Right cardiac atrium (tissue), 5 donors: ENCODE measurements at regions not wholly inside any gene's neighbourhood (a gene's known extent, or its start where the extent isn't known, plus 50 kb on each side); places are given as distances from the start of the nearest gene placed in this dataset.

Source experiments
- ATAC-seq, 2 donors: fragments of 200-7000 bp; cut with Tn5 transposase; one replicate each; pipeline versions ENCODE4 v1.8.0 to v1.9.1; 2020; ENCODE audit warnings: moderate library complexity in 2 of 2, mild to moderate bottlenecking in 1 of 2
- DNase-seq, 3 donors: peaks; one replicate each; pipeline ENCODE4 v3.0.0-alpha.2; 2020
- H3K27ac ChIP-seq: one replicate; pipeline ENCODE4 v1.5.1; 2013; ENCODE audit warnings: mild to moderate bottlenecking, low read length, control low read depth, moderate library complexity
- H3K27me3 ChIP-seq: one replicate; pipeline ENCODE4 v1.6.1; 2013; ENCODE audit not compliant: control insufficient read depth, insufficient read depth
- H3K4me1 ChIP-seq: one replicate; pipeline ENCODE4 v1.6.1; 2013; ENCODE audit warnings: low read length; ENCODE audit not compliant: control insufficient read depth, insufficient read depth
- H3K4me3 ChIP-seq: one replicate; pipeline ENCODE4 v1.5.1; 2013; ENCODE audit warnings: low read length, control low read depth
- H3K9me3 ChIP-seq: one replicate; pipeline ENCODE4 v1.6.1; 2013; ENCODE audit warnings: low read length; ENCODE audit not compliant: control insufficient read depth
- WGBS: extraction: QIAGEN DNeasy Blood & Tissue Kit; methylation state at CpG from one replicate; pipeline ENCODE4 v1.1.7; 2013; 5-methylcytosine and 5-hydroxymethylcytosine counted together
- intact Hi-C, 4 donors: fragments of 100-400 bp; cut with DNase I; formaldehyde crosslinking; loops; one replicate each; pipeline versions ENCODE4 v1.11.0 to v1.14.0; 2022 to 2023
- donor health status: healthy with polysubstance abuse.
- donor health status: DM: no; HTN: yes; CAD: no.
- donor health status: DM: no; HTN: no; CAD: no.
- donor health status: DM: no; HTN: yes; CAD: no; lungs with severe emphysema.
- donor health status: DM: yes; HTN: yes; CAD: no.

GRCh38 chr10:1896153-1896552 is 158.8 kb upstream of the ADARB2 start:
- WGBS, result 73% methylated on average over 5 of the region's 5 CpGs
- intact Hi-C loops, result no loop called here
- ATAC-seq (no peak), DNase-seq (no peak)
- Histone ChIP-seq H3K27ac (no peak overlapping the region), H3K9me3 (no peaks in the 10 kb centered on the region), H3K4me3 (no peak overlapping the region), H3K27me3 (no peaks in the 10 kb centered on the region), H3K4me1 (no peaks in the 10 kb centered on the region)

GRCh38 chr10:1895691-1896090 is 158.4 kb upstream of the ADARB2 start:
- Histone ChIP-seq H3K27me3 (no peaks in the 10 kb centered on the region), H3K4me3 (no peak overlapping the region), H3K4me1 (no peaks in the 10 kb centered on the region), H3K27ac (no peak overlapping the region), H3K9me3 (no peaks in the 10 kb centered on the region)
- intact Hi-C loops, result no loop called here
- DNase-seq (no peak), ATAC-seq (no peak)
- WGBS, result 79% methylated on average over 9 of the region's 9 CpGs

GRCh38 chr10:1894912-1895311 is 157.6 kb upstream of the ADARB2 start:
- ATAC-seq, result no peak
- Histone ChIP-seq H3K4me1 (no peaks in the 10 kb centered on the region), H3K9me3 (no peaks in the 10 kb centered on the region), H3K4me3 (no peak overlapping the region), H3K27me3 (no peaks in the 10 kb centered on the region), H3K27ac (no peak overlapping the region)
- intact Hi-C loops, result no loop called here
- no peak for DNase-seq
- 95% methylated on average over 4 of the region's 4 CpGs for WGBS

DNA sequence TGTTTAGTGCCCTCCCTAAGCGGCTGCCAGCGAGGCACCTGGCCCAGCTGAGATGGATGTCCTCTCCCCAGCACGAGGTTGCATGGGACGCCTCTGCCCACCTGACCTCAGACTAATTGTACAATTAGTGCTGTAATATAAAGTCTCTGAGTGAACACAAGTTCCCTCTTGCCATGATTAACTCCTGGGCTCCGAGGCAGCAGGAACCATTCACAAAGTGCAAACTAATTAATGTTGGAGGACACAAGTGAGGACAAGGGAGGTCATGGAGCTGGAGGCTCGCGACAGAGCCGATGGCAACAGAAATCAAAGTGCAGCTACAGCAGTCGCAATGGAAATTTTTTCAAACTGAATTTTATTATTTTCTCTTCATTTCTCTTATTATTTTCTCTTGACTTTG is 156.6 kb upstream of the ADARB2 start:
- 78% methylated on average over 9 of the region's 9 CpGs for WGBS
- no peak for DNase-seq
- no peaks in the 10 kb centered on the region for H3K27me3 ChIP-seq

GRCh38 chr10:1886039-1886438 is 148.7 kb upstream of the ADARB2 start:
- DNase-seq (no peak), ATAC-seq (no peak)
- no peak overlapping the region for H3K27ac ChIP-seq
- 67% methylated on average over 1 of the region's 1 CpG for WGBS
- H3K4me1 ChIP-seq, result no peaks in the 10 kb centered on the region
- no peaks in the 10 kb centered on the region for H3K9me3 ChIP-seq
- no peaks in the 10 kb centered on the region for H3K27me3 ChIP-seq
- intact Hi-C loops, result no loop called here
- no peak overlapping the region for H3K4me3 ChIP-seq

More for the DNA sequence above, 156.6 kb upstream of the ADARB2 start:
- Histone ChIP-seq H3K9me3 (no peaks in the 10 kb centered on the region), H3K4me1 (no peaks in the 10 kb centered on the region), H3K4me3 (no peak overlapping the region), H3K27ac (no peak overlapping the region)
- ATAC-seq, result no peak
- intact Hi-C loops, result no loop called here

DNA sequence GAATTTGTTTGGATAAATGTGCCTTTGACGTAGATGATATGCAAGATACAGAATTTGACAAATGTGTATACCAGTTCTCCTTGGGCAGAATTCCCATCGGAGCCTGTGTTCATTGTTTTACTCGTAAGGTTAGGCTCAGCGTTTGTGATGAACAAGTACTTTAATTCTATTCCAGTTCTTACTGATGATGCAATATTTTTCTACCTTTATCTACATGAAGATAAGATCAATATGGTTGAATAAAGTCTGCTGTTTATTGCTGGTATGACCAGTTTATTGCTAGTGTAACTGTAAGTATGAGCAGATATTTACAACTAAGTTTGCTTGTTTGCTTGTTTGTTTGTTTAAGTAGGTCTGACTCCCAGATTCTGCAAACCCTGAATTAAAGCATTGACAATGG is 145.4 kb upstream of the ADARB2 start:
- Histone ChIP-seq H3K27me3 (no peaks in the 10 kb centered on the region), H3K9me3 (no peaks in the 10 kb centered on the region), H3K4me3 (no peak overlapping the region), H3K4me1 (no peaks in the 10 kb centered on the region), H3K27ac (no peak overlapping the region)
- intact Hi-C loops, result no loop called here
- 83% methylated on average over 4 of the region's 4 CpGs for WGBS
- ATAC-seq, result no peak
- DNase-seq, result no peak

- Histone ChIP-seq H3K27ac (no peak overlapping the region), H3K4me1 (no peaks in the 10 kb centered on the region), H3K4me3 (no peak overlapping the region), H3K27me3 (no peaks in the 10 kb centered on the region), H3K9me3 (no peaks in the 10 kb centered on the region)
- 76% methylated on average over 12 of the region's 12 CpGs for WGBS
- ATAC-seq (no peak), DNase-seq (peak in 1 of 3 donors; percentile 46)
- intact Hi-C loops, result no loop called here
Measured at GRCh38 chr10:1882180-1882579, 144.9 kb upstream of the ADARB2 start.

GRCh38 chr10:1881636-1882035 is 144.3 kb upstream of the ADARB2 start:
- whole genome bisulfite sequencing, result 89% methylated on average over 12 of the region's 12 CpGs
- Histone ChIP-seq H3K9me3 (no peaks in the 10 kb centered on the region), H3K27ac (no peak overlapping the region), H3K4me3 (no peak overlapping the region), H3K27me3 (no peaks in the 10 kb centered on the region), H3K4me1 (no peaks in the 10 kb centered on the region)
- no peak for ATAC-seq
- intact Hi-C loops, result no loop called here
- DNase-seq, result no peak

- Histone ChIP-seq H3K4me3 (no peak overlapping the region), H3K4me1 (no peaks in the 10 kb centered on the region), H3K27ac (no peak overlapping the region), H3K27me3 (no peaks in the 10 kb centered on the region), H3K9me3 (no peaks in the 10 kb centered on the region)
- 79% methylated on average over 6 of the region's 6 CpGs for WGBS
- ATAC-seq (no peak), DNase-seq (no peak)
- intact Hi-C loops, result no loop called here
Measured at GRCh38 chr10:1874533-1874932, 137.2 kb upstream of the ADARB2 start.

- no peaks in the 10 kb centered on the region for H3K27me3 ChIP-seq
- no peak overlapping the region for H3K4me3 ChIP-seq
- intact Hi-C loops, result no loop called here
- DNase-seq, result no peak
- ATAC-seq, result no peak
- H3K9me3 ChIP-seq, result no peaks in the 10 kb centered on the region
- H3K27ac ChIP-seq, result no peak overlapping the region
- no peaks in the 10 kb centered on the region for H3K4me1 ChIP-seq
- 67% methylated on average over 7 of the region's 7 CpGs for WGBS
Measured at GRCh38 chr10:1873661-1874315, 136.5 kb upstream of the ADARB2 start.

GRCh38 chr10:1872151-1872726 is 134.9 kb upstream of the ADARB2 start:
- intact Hi-C loops, result no loop called here
- Histone ChIP-seq H3K4me3 (no peak overlapping the region), H3K4me1 (no peaks in the 10 kb centered on the region), H3K9me3 (no peaks in the 10 kb centered on the region), H3K27ac (no peak overlapping the region), H3K27me3 (no peaks in the 10 kb centered on the region)
- DNase-seq, result no peak
- WGBS, result 68% methylated on average over 7 of the region's 7 CpGs
- ATAC-seq, result no peak

- Histone ChIP-seq H3K27ac (no peak overlapping the region), H3K27me3 (no peaks in the 10 kb centered on the region), H3K9me3 (no peaks in the 10 kb centered on the region), H3K4me3 (no peak overlapping the region), H3K4me1 (no peaks in the 10 kb centered on the region)
- DNase-seq (no peak), ATAC-seq (no peak)
- WGBS, result 69% methylated on average over 5 of the region's 5 CpGs
- intact Hi-C loops, result no loop called here
Measured at GRCh38 chr10:1870491-1870890, 133.2 kb upstream of the ADARB2 start.
